Mesenchymal stem cell (in vitro differentiated cells and primary cell): ENCODE measurements at regions not wholly inside any gene's neighbourhood (a gene's known extent, or its start where the extent isn't known, plus 50 kb on each side); places are given as distances from the start of the nearest gene placed in this dataset.

Experiments
- DNase-seq: peaks from one replicate; pipeline ENCODE4 v3.0.0-alpha.2; 2013
- H2AFZ ChIP-seq: one replicate; pipeline ENCODE4 v1.6.1; 2013; ENCODE audit warnings: low read depth, mild to moderate bottlenecking, control low read depth, inconsistent platforms, low read length, moderate library complexity
- H2AK5ac ChIP-seq: 2 replicates; pipeline ENCODE4 v1.6.1; 2013; ENCODE audit warnings: low read length, moderate library complexity, mild to moderate bottlenecking, inconsistent platforms; ENCODE audit not compliant: severe bottlenecking
- H2BK120ac ChIP-seq: one replicate; pipeline ENCODE4 v1.6.1; 2013; ENCODE audit warnings: low read depth, mild to moderate bottlenecking, inconsistent platforms, low read length, moderate library complexity
- H2BK12ac ChIP-seq, 2 experiments: one replicate each; pipeline ENCODE4 v1.6.1; 2013; ENCODE audit warnings: inconsistent platforms in 2 of 2, low read length in 2 of 2, mild to moderate bottlenecking in 2 of 2, moderate library complexity in 2 of 2, control low read depth in 1 of 2
- H2BK15ac ChIP-seq: one replicate; pipeline ENCODE4 v1.6.1; 2013; ENCODE audit warnings: mild to moderate bottlenecking, low read depth, inconsistent platforms; ENCODE audit not compliant: poor library complexity, severe bottlenecking
- H2BK5ac ChIP-seq: 2 replicates; pipeline ENCODE4 v1.6.1; 2013; ENCODE audit warnings: low read depth, mild to moderate bottlenecking, low read length, control low read depth, inconsistent platforms; ENCODE audit not compliant: poor library complexity, severe bottlenecking
- H3K14ac ChIP-seq, 2 experiments: one replicate each; pipeline ENCODE4 v1.6.1; 2013; ENCODE audit warnings: inconsistent platforms in 2 of 2, low read length in 2 of 2, control low read depth in 1 of 2, mild to moderate bottlenecking in 1 of 2, moderate library complexity in 1 of 2
- H3K18ac ChIP-seq, 2 experiments: one replicate each; pipeline ENCODE4 v1.6.1; 2013; ENCODE audit warnings: inconsistent platforms in 2 of 2, low read length in 2 of 2, control low read depth in 1 of 2, low read depth in 1 of 2, mild to moderate bottlenecking in 1 of 2
- H3K23ac ChIP-seq, 2 experiments: one replicate each; pipeline ENCODE4 v1.6.1; 2013; ENCODE audit warnings: inconsistent platforms in 2 of 2, low read length in 2 of 2, mild to moderate bottlenecking in 2 of 2, moderate library complexity in 2 of 2, control low read depth in 1 of 2
- H3K27ac ChIP-seq: 2 replicates; pipeline ENCODE4 v1.5.1; 2013; ENCODE audit warnings: mild to moderate bottlenecking, moderate library complexity, low read length, control low read depth, inconsistent platforms; ENCODE audit not compliant: poor library complexity, severe bottlenecking
- H3K27me3 ChIP-seq, 2 experiments: 2 replicates each; pipeline versions ENCODE4 v1.6.1 to v1.7.0; 2013; ENCODE audit warnings: low read length in 2 of 2, mild to moderate bottlenecking in 2 of 2, moderate library complexity in 2 of 2, control low read depth in 1 of 2, inconsistent platforms in 1 of 2; ENCODE audit not compliant: control insufficient read depth in 1 of 2, insufficient read depth in 1 of 2
- H3K36me3 ChIP-seq, 2 experiments: 2 replicates each; pipeline versions ENCODE4 v1.6.1 to v1.7.0; 2013; ENCODE audit warnings: low read length in 2 of 2, control low read depth in 1 of 2, inconsistent platforms in 1 of 2, low read depth in 1 of 2, mild to moderate bottlenecking in 1 of 2; ENCODE audit not compliant: insufficient read depth in 2 of 2, control insufficient read depth in 1 of 2
- H3K4ac ChIP-seq, 2 experiments: one replicate each; pipeline ENCODE4 v1.6.1; 2013; ENCODE audit warnings: inconsistent platforms in 2 of 2, low read length in 2 of 2, mild to moderate bottlenecking in 2 of 2, moderate library complexity in 2 of 2, control low read depth in 1 of 2, low read depth in 1 of 2
- H3K4me1 ChIP-seq: 2 replicates; pipeline ENCODE4 v1.6.1; 2013; ENCODE audit warnings: low read depth, low read length, control low read depth; ENCODE audit not compliant: control insufficient read depth, insufficient read depth
- H3K4me2 ChIP-seq: 2 replicates; pipeline ENCODE4 v1.6.1; 2013; ENCODE audit warnings: low read length, mild to moderate bottlenecking, inconsistent platforms; ENCODE audit not compliant: poor library complexity, severe bottlenecking
- H3K4me3 ChIP-seq, 2 experiments: 2 replicates each; pipeline versions ENCODE4 v1.5.1 to v1.7.0; 2013; ENCODE audit warnings: low read length in 2 of 2, mild to moderate bottlenecking in 2 of 2, control low read depth in 1 of 2, low read depth in 1 of 2; ENCODE audit not compliant: insufficient read depth in 1 of 2
- H3K79me1 ChIP-seq: replicated peaks from 2 replicates; pipeline ENCODE4 v1.6.1; 2013; ENCODE audit warnings: mild to moderate bottlenecking, control low read depth, low read length, inconsistent platforms; ENCODE audit not compliant: poor library complexity, severe bottlenecking
- H3K9ac ChIP-seq: 2 replicates; pipeline ENCODE4 v1.7.0; 2013; ENCODE audit warnings: mild to moderate bottlenecking, low read length, moderate library complexity
- H3K9me3 ChIP-seq: 2 replicates; pipeline ENCODE4 v1.7.0; 2013; ENCODE audit warnings: mild to moderate bottlenecking, low read length; ENCODE audit not compliant: control insufficient read depth
- H4K8ac ChIP-seq: one replicate; pipeline ENCODE4 v1.6.1; 2013; ENCODE audit warnings: inconsistent platforms, mild to moderate bottlenecking, low read length, moderate library complexity
- H4K91ac ChIP-seq: one replicate; pipeline ENCODE4 v1.6.1; 2013; ENCODE audit warnings: mild to moderate bottlenecking, low read length, inconsistent platforms
- WGBS: methylation state at CpG from one replicate; pipeline ENCODE4 v1.1.7; 2013; ENCODE audit warnings: mixed read lengths; 5-methylcytosine and 5-hydroxymethylcytosine counted together

DNA sequence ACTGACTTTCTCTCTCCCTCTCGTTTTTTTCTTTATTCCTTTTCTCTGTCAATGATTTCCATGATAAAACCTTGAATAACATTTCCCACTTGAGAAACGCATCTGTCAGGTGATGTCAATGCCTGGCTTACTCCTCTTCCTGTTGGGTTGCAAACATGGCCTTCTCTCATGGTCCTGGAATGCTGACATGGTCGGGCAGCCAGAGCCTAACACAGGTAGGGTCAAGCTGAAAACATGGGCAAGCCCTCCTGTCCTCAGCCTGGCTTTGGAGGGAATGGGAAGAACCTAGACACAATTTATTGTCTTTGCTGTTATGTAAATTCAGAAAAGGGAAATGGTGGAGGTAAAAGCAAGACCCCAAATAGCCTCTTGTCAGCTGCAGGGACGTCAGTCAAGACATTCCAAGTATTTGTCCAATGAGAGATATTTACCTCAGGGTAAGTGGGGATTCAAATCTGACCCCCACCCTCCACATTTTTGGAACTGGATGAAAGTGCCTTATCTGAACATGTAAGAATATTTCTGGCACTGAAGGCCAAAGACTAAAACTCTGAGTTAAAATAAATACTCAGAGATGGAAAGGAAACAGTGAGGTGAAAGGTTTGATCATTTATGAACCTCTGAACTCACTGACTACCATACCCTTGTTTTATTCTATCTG, 473.8 kb downstream of the SPRY1 start:
- Histone ChIP-seq H3K14ac (peak overlapping the region in 1 of 2 experiments; percentile 1), H3K4me1 (peaks cover 2% of the 10 kb centered on the region), H3K23ac (no peak overlapping the region), H2AK5ac (no peak overlapping the region), H3K9ac (no peak overlapping the region), H2BK5ac (no peak overlapping the region), H3K27me3 (no peaks in the 10 kb centered on the region), H3K4ac (peak overlapping the region in 1 of 2 experiments; percentile 60), H4K91ac (peak overlapping the region; percentile 57), H2BK15ac (no peak overlapping the region), H2BK12ac (peak overlapping the region; percentile 94 to 95), H4K8ac (peak overlapping the region; percentile 27), H3K9me3 (peaks cover 8% of the 10 kb centered on the region), H3K79me1 (no peaks in the 10 kb centered on the region), H3K18ac (peak overlapping the region; percentile 69 to 75), H3K27ac (peak overlapping the region; percentile 34), H2BK120ac (no peak overlapping the region), H2AFZ (no peak overlapping the region), H3K36me3 (no peaks in the 10 kb centered on the region), H3K4me3 (no peak overlapping the region), H3K4me2 (no peak overlapping the region)
- WGBS: 53% methylated on average over 4 of the region's 4 CpGs
- DNase-seq: no peak

DNA sequence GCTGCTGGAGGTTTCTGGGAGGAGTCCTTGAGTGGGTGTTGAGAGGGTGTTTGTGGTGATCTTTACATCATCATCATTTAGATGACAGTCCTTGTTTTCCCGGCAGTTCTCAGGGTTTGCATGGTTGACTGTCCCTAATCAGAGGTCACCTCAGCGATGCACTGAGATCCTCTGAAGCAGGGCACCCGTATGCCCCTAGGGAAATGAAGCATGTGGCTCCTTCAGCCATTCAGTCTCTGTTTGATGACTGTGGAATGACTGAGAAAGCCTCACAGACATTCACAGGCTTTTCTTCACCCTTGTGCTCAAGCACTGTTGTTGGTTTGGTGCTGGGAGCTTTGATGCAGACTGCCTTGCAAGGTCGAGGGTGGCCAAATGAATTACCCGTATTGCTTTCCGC, 474.7 kb downstream of the SPRY1 start:
- H3K9me3 ChIP-seq: peaks cover 8% of the 10 kb centered on the region
- H3K4me1 ChIP-seq: peaks cover 2% of the 10 kb centered on the region
- H3K27me3 ChIP-seq: no peaks in the 10 kb centered on the region
- no peak overlapping the region for H2BK120ac ChIP-seq
- no peaks in the 10 kb centered on the region for H3K36me3 ChIP-seq
- no peak overlapping the region for H2AFZ ChIP-seq
- H4K91ac ChIP-seq: peak overlapping the region; percentile 3
- no peak overlapping the region for H3K9ac ChIP-seq
- no peak overlapping the region for H2BK15ac ChIP-seq
- H3K4me3 ChIP-seq: no peak overlapping the region
- DNase-seq: no peak
- H3K4me2 ChIP-seq: no peak overlapping the region
- H3K79me1 ChIP-seq: no peaks in the 10 kb centered on the region
- H2BK5ac ChIP-seq: no peak overlapping the region
- H3K14ac ChIP-seq: no peak overlapping the region
- H4K8ac ChIP-seq: no peak overlapping the region
- peak overlapping the region; percentile 2 for H2AK5ac ChIP-seq
- H3K27ac ChIP-seq: no peak overlapping the region
- peak overlapping the region in 1 of 2 experiments; percentile 54 for H3K18ac ChIP-seq
- no peak overlapping the region for H3K23ac ChIP-seq
- no peak overlapping the region for H2BK12ac ChIP-seq
- H3K4ac ChIP-seq: peak overlapping the region in 1 of 2 experiments; percentile 9
- 80% methylated on average over 6 of the region's 6 CpGs for WGBS

DNA sequence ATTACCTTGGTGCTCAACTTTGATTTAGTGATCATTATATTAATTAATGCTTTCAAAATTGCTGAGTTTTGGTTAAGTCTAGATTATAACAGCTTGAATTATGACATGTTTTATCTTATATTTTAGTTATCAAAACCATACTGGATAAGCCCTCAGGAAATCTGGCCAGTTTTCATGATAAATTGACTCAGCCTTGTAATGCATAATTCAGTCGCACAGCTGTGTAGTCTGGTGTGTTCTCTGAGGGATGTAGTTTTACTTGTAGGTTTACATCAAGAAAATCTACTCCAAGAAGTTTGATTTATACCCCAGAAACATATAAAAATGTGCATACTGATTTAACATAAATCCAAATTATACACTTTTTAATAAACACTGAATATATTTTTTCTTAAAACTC, 477.5 kb downstream of the SPRY1 start:
- no peaks in the 10 kb centered on the region for H3K79me1 ChIP-seq
- H2BK120ac ChIP-seq: no peak overlapping the region
- no peak overlapping the region for H2BK5ac ChIP-seq
- no peak overlapping the region for H2AFZ ChIP-seq
- H3K4me2 ChIP-seq: no peak overlapping the region
- H3K4me3 ChIP-seq: no peak overlapping the region
- H2AK5ac ChIP-seq: no peak overlapping the region
- H3K4ac ChIP-seq: no peak overlapping the region
- H3K9ac ChIP-seq: no peak overlapping the region
- no peaks in the 10 kb centered on the region for H3K36me3 ChIP-seq
- no peaks in the 10 kb centered on the region for H3K27me3 ChIP-seq
- no peak overlapping the region for H4K8ac ChIP-seq
- no peak overlapping the region for H4K91ac ChIP-seq
- H3K14ac ChIP-seq: no peak overlapping the region
- H2BK15ac ChIP-seq: no peak overlapping the region
- H3K27ac ChIP-seq: no peak overlapping the region
- H3K9me3 ChIP-seq: no peaks in the 10 kb centered on the region
- no peak overlapping the region for H2BK12ac ChIP-seq
- H3K4me1 ChIP-seq: peaks cover 2% of the 10 kb centered on the region
- no CpG with 5 or more reads among the region's 1 CpG for WGBS
- no peak overlapping the region for H3K23ac ChIP-seq
- no peak overlapping the region for H3K18ac ChIP-seq
- no peak for DNase-seq

DNA sequence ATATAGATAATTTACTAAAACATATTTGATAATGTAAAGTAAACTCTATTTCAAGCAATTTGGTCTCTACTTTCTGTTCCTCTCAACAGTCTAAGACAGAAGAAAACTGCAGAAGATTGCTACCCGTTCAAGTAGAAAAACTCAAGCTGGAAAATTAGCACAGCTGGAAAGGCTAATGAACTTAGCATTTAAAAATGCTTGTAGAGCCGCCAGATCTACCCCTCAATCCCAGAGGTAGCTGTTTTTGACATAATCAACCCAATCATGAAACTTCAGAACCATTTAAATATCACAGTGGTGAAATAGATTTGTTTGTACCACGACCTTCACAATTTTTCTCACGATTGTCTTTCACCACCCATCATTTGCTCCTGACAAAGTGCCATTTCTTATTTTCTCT, 479.5 kb downstream of the SPRY1 start:
- Histone ChIP-seq H3K4me1 (no peaks in the 10 kb centered on the region), H3K9me3 (no peaks in the 10 kb centered on the region), H3K9ac (no peak overlapping the region), H3K4ac (no peak overlapping the region), H2AFZ (no peak overlapping the region), H3K23ac (no peak overlapping the region), H3K27ac (no peak overlapping the region), H3K79me1 (no peaks in the 10 kb centered on the region), H3K18ac (peak overlapping the region in 1 of 2 experiments; percentile 2), H2BK120ac (no peak overlapping the region), H2AK5ac (no peak overlapping the region), H3K36me3 (no peaks in the 10 kb centered on the region), H3K14ac (no peak overlapping the region), H3K4me2 (no peak overlapping the region), H3K27me3 (no peaks in the 10 kb centered on the region), H2BK15ac (no peak overlapping the region), H3K4me3 (no peak overlapping the region), H4K8ac (no peak overlapping the region), H4K91ac (no peak overlapping the region), H2BK12ac (no peak overlapping the region), H2BK5ac (no peak overlapping the region)
- no peak for DNase-seq
- WGBS: 40% methylated on average over 4 of the region's 4 CpGs
